PC-9 (cell line): ENCODE measurements at regions not wholly inside any gene's neighbourhood (a gene's known extent, or its start where the extent isn't known, plus 50 kb on each side); places are given as distances from the start of the nearest gene placed in this dataset.

Experiments
- EZH2 ChIP-seq: fragments of 200-600 bp; sonication (generic); IDR thresholded peaks from 2 replicates; pipeline ENCODE4 v1.8.0; 2017; ENCODE audit warnings: antibody characterized with exemption, low read depth
- TF ChIP-seq, protein P1 (sequence below): fragments of 200-600 bp; sonication (generic); conservative IDR thresholded peaks from 2 replicates; pipeline ENCODE4 v1.6.1; 2017; ENCODE audit warnings: mixed run types, antibody characterized with exemption, mild to moderate bottlenecking, moderate library complexity

DNA sequence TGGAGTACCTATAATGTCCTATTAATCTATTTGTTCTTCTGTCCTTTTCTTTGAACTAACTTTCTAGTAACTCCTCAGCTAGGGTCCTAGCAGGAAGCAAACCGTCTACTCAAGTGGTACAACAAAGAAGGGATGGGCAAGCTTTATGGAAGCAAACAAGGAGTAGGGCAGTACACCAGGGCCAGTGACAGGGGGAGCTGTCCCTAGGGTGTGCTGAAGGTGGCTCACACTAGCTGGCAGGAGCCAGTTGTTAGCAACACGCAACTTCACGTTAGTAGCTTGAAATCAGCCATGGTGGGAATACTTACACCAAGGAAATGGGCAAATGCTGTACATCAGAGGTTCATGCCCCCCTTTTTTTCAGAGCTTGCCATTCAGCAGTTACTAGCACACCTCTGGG is 74.0 kb upstream of the EYA2 start:
- TF ChIP-seq EZH2: no peak
- TF ChIP-seq, protein P1, sequence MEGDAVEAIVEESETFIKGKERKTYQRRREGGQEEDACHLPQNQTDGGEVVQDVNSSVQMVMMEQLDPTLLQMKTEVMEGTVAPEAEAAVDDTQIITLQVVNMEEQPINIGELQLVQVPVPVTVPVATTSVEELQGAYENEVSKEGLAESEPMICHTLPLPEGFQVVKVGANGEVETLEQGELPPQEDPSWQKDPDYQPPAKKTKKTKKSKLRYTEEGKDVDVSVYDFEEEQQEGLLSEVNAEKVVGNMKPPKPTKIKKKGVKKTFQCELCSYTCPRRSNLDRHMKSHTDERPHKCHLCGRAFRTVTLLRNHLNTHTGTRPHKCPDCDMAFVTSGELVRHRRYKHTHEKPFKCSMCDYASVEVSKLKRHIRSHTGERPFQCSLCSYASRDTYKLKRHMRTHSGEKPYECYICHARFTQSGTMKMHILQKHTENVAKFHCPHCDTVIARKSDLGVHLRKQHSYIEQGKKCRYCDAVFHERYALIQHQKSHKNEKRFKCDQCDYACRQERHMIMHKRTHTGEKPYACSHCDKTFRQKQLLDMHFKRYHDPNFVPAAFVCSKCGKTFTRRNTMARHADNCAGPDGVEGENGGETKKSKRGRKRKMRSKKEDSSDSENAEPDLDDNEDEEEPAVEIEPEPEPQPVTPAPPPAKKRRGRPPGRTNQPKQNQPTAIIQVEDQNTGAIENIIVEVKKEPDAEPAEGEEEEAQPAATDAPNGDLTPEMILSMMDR: peak; percentile 51
